Glutamatergic neuron (in vitro differentiated cells): ENCODE measurements at regions not wholly inside any gene's neighbourhood (a gene's known extent, or its start where the extent isn't known, plus 50 kb on each side); places are given as distances from the start of the nearest gene placed in this dataset.

Experiments
- DNase-seq: peaks from one replicate; pipeline ENCODE4 v3.0.0; 2022
- H3K27ac Mint-ChIP-seq: one replicate; pipeline ENCODE4 v1.8.0; 2020; ENCODE audit warnings: mild to moderate bottlenecking, mixed read lengths, inconsistent platforms; ENCODE audit not compliant: unreplicated experiment
- H3K27me3 Mint-ChIP-seq: one replicate; pipeline ENCODE4 v1.8.0; 2020; ENCODE audit warnings: mild to moderate bottlenecking, moderate library complexity, mixed read lengths, inconsistent platforms; ENCODE audit not compliant: unreplicated experiment
- H3K36me3 Mint-ChIP-seq: one replicate; pipeline ENCODE4 v1.8.0; 2020; ENCODE audit warnings: mild to moderate bottlenecking, mixed read lengths, inconsistent platforms; ENCODE audit not compliant: unreplicated experiment
- H3K4me1 Mint-ChIP-seq: one replicate; pipeline ENCODE4 v1.8.0; 2020; ENCODE audit warnings: mild to moderate bottlenecking, low read depth, mixed read lengths, inconsistent platforms; ENCODE audit not compliant: unreplicated experiment
- H3K4me3 Mint-ChIP-seq: one replicate; pipeline ENCODE4 v1.8.0; 2020; ENCODE audit warnings: mild to moderate bottlenecking, mixed read lengths, inconsistent platforms; ENCODE audit not compliant: unreplicated experiment
- H3K9me3 Mint-ChIP-seq: one replicate; pipeline ENCODE4 v1.8.0; 2020; ENCODE audit warnings: mild to moderate bottlenecking, moderate library complexity, mixed read lengths, inconsistent platforms; ENCODE audit not compliant: unreplicated experiment
- CTCF ChIP-seq: fragments of 200-600 bp; sonication (generic); IDR thresholded peaks from one replicate; pipeline ENCODE4 v1.5.0; 2021; ENCODE audit not compliant: partially characterized antibody, unreplicated experiment

DNA sequence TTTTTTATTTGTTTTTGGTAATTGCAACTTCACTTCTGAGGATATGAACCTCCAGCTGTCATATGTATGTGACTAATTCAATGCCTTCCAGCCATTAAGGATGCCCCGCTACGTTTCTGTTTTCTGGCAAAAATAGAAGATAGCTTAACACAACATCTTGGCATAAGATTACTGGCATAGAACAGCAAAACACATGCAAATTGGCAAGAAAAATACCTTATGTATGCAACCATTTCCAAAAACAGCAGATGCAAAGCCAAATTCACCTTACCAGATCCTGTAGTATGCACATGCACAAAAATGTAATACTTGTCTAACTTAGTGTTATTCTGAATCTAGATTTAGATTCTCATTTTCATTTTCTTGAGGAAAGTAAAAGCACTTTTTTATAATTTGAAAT, 461.1 kb upstream of the CYLC2 start:
- H3K9me3 Mint-ChIP-seq, result no peaks in the 10 kb centered on the region
- H3K36me3 Mint-ChIP-seq, result no peaks in the 10 kb centered on the region
- DNase-seq, result no peak
- no peaks in the 10 kb centered on the region for H3K27me3 Mint-ChIP-seq
- no peak for TF ChIP-seq CTCF
- H3K4me3 Mint-ChIP-seq, result no peak overlapping the region
- no peak overlapping the region for H3K27ac Mint-ChIP-seq
- H3K4me1 Mint-ChIP-seq, result no peaks in the 10 kb centered on the region

DNA sequence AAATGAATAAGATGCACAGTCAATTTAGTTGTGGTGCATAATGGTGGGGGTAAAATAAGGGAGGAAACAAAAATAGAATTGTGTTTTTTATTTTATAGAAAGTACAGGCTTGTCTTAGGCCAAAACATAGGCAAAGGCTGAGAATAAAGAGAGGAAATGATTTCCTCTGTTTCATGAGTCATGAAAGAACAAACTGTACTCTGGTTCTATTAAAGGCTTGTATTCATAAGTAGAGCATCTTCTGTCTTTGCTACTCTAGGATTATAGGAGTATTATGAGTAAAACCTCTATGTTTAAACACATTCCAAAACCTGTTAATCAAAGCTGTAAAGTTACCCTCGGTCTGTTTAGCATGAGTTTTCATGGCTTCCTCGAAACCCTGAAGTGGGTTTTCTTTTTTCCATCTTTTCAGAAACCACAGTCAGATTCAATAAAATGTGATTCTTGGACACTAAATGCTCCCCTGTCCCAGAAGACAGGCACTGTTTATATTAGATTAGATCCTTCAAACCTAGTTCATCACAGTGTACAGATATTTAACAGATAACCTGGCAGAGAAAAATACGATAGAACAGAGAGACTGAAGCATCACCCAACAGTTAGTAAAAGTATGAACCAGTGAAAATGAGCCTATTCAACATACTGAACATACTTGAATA, 473.9 kb upstream of the CYLC2 start:
- H3K9me3 Mint-ChIP-seq, result no peaks in the 10 kb centered on the region
- TF ChIP-seq CTCF, result no peak
- H3K4me3 Mint-ChIP-seq, result no peak overlapping the region
- no peaks in the 10 kb centered on the region for H3K36me3 Mint-ChIP-seq
- no peaks in the 10 kb centered on the region for H3K4me1 Mint-ChIP-seq
- H3K27me3 Mint-ChIP-seq, result no peaks in the 10 kb centered on the region
- no peak overlapping the region for H3K27ac Mint-ChIP-seq
- no peak for DNase-seq

DNA sequence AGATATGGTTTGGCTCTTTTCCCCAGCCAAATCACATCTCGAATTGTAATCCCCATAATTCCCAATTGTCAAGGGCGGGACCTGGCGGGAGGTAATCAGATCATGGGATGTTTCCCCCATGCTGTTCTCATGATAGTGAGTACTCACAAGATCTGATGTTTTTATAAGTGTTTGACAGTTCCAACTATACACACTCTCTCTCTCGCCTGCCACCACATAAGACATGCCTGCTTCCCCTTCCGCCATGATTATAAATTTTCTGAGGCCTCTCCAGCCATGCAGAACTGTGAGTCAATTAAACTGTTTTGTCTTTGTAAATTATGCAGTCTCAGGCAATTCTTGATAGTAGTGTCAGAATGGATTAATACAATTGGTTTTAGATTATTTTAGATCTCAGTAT, 475.7 kb upstream of the CYLC2 start:
- Mint-ChIP-seq H3K4me1 (no peaks in the 10 kb centered on the region), H3K9me3 (no peaks in the 10 kb centered on the region), H3K27me3 (no peaks in the 10 kb centered on the region), H3K4me3 (no peak overlapping the region), H3K27ac (no peak overlapping the region), H3K36me3 (no peaks in the 10 kb centered on the region)
- no peak for TF ChIP-seq CTCF
- no peak for DNase-seq

DNA sequence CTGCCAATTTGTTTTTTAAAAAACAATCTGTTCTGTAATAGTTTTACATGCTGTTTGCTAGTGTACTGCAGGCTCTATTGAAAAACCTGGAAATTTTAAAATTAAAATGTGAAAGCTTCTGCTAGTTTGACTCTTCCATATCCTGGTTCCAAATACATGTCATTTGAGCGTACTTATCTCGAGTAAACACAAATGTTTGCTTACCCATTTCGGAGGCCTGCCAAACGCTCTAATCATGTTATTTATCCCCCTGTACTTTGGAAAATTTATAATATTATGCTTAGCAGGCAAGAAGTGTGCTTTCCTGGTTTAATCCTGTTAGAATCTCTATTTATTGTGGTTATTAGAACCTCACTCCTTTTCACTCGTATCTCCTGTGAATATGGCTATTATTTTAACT, 476.8 kb upstream of the CYLC2 start:
- H3K27ac Mint-ChIP-seq, result no peak overlapping the region
- H3K36me3 Mint-ChIP-seq, result no peaks in the 10 kb centered on the region
- H3K4me3 Mint-ChIP-seq, result no peak overlapping the region
- no peaks in the 10 kb centered on the region for H3K4me1 Mint-ChIP-seq
- no peaks in the 10 kb centered on the region for H3K9me3 Mint-ChIP-seq
- no peak for TF ChIP-seq CTCF
- no peak for DNase-seq
- no peaks in the 10 kb centered on the region for H3K27me3 Mint-ChIP-seq

GRCh38 chr9:102514541-102514940, 480.6 kb upstream of the CYLC2 start:
- Mint-ChIP-seq H3K36me3 (no peaks in the 10 kb centered on the region), H3K9me3 (peaks cover 2% of the 10 kb centered on the region), H3K27ac (no peak overlapping the region), H3K4me3 (no peak overlapping the region), H3K27me3 (no peaks in the 10 kb centered on the region), H3K4me1 (no peaks in the 10 kb centered on the region)
- DNase-seq, result no peak
- TF ChIP-seq CTCF, result no peak
